PC-3 (cell line): ENCODE measurements at regions not wholly inside any gene's neighbourhood (a gene's known extent, or its start where the extent isn't known, plus 50 kb on each side); places are given as distances from the start of the nearest gene placed in this dataset.

ENCODE experiments used
- EZH2phosphoT487 ChIP-seq: fragments of 300-600 bp; sonication (generic); IDR thresholded peaks from 2 replicates; pipeline ENCODE4 v1.6.1; 2018; ENCODE audit warnings: mild to moderate bottlenecking, antibody characterized with exemption, low read length, borderline replicate concordance
- TF ChIP-seq, protein P1 (sequence below): fragments of 300-600 bp; sonication (generic); conservative IDR thresholded peaks from 2 replicates; pipeline ENCODE4 v1.5.1; 2017; ENCODE audit warnings: antibody characterized with exemption, low read depth, mild to moderate bottlenecking, low read length

GRCh38 chr2:67340133-67341011, 56.8 kb upstream of the ETAA1 start:
- TF ChIP-seq, protein P1, sequence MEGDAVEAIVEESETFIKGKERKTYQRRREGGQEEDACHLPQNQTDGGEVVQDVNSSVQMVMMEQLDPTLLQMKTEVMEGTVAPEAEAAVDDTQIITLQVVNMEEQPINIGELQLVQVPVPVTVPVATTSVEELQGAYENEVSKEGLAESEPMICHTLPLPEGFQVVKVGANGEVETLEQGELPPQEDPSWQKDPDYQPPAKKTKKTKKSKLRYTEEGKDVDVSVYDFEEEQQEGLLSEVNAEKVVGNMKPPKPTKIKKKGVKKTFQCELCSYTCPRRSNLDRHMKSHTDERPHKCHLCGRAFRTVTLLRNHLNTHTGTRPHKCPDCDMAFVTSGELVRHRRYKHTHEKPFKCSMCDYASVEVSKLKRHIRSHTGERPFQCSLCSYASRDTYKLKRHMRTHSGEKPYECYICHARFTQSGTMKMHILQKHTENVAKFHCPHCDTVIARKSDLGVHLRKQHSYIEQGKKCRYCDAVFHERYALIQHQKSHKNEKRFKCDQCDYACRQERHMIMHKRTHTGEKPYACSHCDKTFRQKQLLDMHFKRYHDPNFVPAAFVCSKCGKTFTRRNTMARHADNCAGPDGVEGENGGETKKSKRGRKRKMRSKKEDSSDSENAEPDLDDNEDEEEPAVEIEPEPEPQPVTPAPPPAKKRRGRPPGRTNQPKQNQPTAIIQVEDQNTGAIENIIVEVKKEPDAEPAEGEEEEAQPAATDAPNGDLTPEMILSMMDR = no peak
- TF ChIP-seq EZH2phosphoT487 = no peak
